WI38 (cell line): ENCODE measurements at regions not wholly inside any gene's neighbourhood (a gene's known extent, or its start where the extent isn't known, plus 50 kb on each side); places are given as distances from the start of the nearest gene placed in this dataset.

ENCODE experiments used
- H3K4me3 ChIP-seq: 2 replicates; pipeline ENCODE4 v1.5.1; 2011; ENCODE audit warnings: low read depth, mild to moderate bottlenecking, control low read depth, low read length
- CTCF ChIP-seq: IDR thresholded peaks from 2 replicates; pipeline ENCODE4 v1.5.1; 2012; ENCODE audit warnings: low read depth, mild to moderate bottlenecking, control low read depth, low read length

- TF ChIP-seq CTCF, result no peak
Observed at GRCh38 chr1:55893155-55893554, 678.0 kb upstream of the USP24 start.

DNA sequence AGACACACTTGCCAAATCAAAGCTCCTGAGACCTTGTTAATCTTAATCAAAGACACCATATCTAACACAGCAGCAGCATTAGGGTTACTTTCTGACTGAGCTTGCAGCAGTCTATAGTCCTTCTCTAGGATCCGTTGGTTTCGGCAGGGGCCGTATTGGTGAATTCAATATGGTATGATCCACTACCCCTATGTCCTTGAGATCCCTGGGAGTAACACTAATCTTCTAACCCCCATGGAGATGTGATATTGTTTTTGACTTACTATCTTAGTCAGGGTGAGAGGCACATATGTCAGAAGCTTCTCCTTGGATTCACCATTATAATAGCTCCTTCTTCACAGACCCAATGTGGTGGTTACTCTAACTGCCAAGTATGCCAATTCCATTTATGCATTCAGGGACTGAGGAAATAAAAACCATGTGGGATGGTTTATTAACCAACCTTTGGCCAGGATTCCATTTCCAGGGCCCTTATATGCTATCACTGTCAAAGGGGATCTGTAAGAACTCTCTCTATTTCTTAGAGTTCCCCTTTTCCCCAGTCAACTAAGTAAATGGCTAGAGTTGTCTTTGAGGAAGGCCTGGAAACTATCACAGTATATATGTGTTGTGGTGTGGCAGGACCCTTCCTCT is 673.6 kb upstream of the USP24 start:
- no peak for TF ChIP-seq CTCF
- no peak overlapping the region for H3K4me3 ChIP-seq

More at GRCh38 chr1:55893155-55893554, 678.0 kb upstream of the USP24 start:
- no peak overlapping the region for H3K4me3 ChIP-seq

- no peak overlapping the region for H3K4me3 ChIP-seq
- no peak for TF ChIP-seq CTCF
Observed at GRCh38 chr1:55886856-55887712, 671.9 kb upstream of the USP24 start.

- TF ChIP-seq CTCF, result no peak
- no peak overlapping the region for H3K4me3 ChIP-seq
Observed at GRCh38 chr1:55885619-55886018, 670.5 kb upstream of the USP24 start.

- TF ChIP-seq CTCF, result no peak
- no peak overlapping the region for H3K4me3 ChIP-seq
Observed at GRCh38 chr1:55882931-55883330, 667.8 kb upstream of the USP24 start.

DNA sequence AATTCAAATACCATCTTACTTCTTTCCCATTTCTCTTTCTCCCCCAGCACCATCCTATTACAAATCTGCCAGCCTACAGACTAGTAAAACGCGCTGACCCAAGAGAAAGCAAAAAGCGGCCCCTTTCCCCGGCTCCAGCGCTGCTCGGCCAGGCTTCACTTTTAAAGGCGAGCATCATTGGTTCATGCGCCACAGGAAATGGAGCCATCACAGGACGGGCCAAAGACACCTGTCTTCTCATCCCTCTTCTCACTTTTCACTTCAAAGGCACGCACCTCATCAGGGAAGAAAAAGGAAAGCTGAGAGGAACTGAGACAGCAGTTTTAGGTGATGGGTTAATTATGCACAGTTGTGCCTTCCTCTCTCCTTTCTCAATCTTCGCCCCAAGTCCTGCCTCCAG is 664.2 kb upstream of the USP24 start:
- no peak overlapping the region for H3K4me3 ChIP-seq
- no peak for TF ChIP-seq CTCF
